GM18907 (cell line): ENCODE measurements at regions not wholly inside any gene's neighbourhood (a gene's known extent, or its start where the extent isn't known, plus 50 kb on each side); places are given as distances from the start of the nearest gene placed in this dataset.
"Not testable (repeated sequence)": the region's sequence is repeated elsewhere in the genome, so short reads cannot be mapped to it uniquely, and the experiment has no call there.

Experiments used
- ATAC-seq: cut with Tn5 transposase; IDR thresholded peaks from one replicate; pipeline ENCODE4 v1.9.1; 2021; ENCODE audit warnings: mild to moderate bottlenecking, moderate library complexity; ENCODE audit not compliant: unreplicated experiment

DNA sequence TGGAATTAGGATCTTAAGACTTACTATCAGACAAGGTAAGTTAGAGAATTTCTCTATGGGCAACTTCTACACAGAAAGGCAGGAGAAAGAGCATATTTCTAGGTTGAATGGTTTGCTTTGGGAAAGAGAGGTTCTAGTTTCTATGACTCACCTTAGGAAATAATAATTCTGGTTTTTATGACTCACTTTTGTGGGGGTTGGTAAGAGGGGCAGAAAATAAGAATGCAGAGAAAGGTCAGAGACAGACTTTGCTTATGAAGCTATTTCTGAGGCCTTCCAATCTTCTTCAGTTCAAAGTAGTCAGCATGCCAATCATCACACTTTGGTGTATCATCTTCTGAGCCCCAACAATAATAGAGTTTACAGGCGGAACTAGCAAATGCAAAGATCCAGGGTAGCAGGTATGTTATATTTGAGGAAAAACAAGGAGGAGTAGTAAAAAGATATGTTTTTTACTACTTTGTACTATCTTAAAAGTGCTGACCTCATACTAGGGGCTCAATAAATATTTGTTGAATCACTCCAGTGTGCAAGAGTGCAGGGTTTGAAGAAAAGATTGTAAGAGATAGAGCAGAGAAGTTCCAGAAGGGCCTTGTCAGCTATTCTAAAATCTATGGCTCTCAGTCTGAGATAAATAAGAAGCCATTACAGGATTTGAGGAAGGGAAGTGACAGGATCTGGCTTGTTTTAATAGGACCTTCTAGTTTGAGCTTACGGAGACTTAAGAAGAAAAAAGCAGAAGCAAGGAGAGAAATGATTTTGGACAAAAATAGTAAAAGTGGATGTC is 56.7 kb upstream of the LRFN5 start:
- no peak for ATAC-seq

DNA sequence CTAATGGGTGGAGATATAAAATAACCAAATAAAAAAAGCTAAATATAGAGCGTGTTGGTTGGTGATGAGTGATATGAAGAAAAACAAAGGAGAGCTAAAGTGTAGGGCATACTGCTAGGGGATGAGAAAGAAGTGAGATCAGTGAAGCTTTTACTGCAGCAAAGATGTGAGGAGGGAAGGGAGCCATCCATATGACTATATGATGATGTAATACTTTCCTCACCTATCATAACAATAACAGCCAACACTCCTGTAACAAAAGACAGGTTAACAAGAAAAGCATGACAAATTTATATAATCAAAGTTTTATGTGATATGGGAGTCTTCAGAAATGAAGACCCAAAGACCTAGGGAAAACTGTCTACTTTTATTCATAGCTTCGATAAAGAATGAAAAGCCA is 57.4 kb upstream of the LRFN5 start:
- ATAC-seq, result no peak

- no peak for ATAC-seq
Measured at GRCh38 chr14:41548666-41549065, 58.0 kb upstream of the LRFN5 start.

DNA sequence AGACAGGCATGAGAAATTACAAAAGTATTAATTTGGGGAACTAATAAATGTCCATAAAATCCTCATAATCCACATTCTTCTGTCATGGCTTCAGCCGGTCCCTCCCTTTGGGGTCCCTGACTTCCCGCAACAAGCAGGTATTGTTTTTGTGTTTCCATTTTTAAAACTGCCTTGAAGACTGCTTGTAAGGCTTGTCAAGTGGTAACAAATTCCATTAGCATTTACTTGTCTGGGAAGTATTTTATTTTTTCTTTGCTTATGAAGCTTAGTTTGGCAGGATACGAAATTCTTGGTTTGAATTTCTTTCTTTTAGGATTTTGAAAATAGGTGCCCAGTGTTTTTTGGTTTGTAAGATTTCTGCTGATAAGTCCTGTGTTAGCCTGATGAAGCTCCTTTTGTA is 65.3 kb upstream of the LRFN5 start:
- no peak for ATAC-seq

DNA sequence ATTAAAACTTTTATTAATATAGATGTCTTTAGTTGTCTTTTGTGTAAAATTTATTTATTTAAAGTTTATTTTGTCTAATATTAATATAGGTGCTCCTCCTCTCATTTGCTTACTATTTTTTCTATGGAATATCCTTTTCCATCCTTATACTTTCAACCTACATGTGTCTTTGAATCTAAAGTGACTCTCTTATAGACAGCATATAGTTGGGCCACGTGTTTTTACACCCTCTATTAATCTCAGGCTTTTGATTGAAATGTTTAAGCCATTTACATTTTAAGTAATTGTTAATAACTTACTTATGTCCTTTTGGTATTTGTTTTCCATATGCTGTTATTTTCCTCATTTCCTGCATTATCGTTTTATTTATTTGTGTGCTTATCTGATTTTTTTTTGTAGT is 74.4 kb upstream of the LRFN5 start:
- ATAC-seq, result no peak

DNA sequence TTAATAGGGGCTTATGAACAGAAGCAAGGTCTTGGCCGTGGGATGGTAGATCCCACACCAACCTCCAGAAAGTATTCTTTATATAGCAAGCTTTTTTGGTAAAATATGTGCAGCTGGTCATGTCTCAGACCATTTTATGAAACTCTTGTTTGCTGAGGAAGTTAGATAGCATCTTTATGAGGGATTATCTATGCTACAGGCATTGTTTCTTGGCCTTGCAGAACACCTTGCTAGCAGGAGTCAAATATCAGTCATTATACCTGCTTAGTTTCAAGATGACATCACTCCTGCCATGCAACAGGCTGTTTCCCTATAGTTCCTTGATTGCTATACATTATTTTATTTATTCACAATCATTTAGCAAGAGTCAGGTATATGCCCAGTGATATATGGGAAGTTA is 84.8 kb upstream of the LRFN5 start:
- ATAC-seq, result no peak

DNA sequence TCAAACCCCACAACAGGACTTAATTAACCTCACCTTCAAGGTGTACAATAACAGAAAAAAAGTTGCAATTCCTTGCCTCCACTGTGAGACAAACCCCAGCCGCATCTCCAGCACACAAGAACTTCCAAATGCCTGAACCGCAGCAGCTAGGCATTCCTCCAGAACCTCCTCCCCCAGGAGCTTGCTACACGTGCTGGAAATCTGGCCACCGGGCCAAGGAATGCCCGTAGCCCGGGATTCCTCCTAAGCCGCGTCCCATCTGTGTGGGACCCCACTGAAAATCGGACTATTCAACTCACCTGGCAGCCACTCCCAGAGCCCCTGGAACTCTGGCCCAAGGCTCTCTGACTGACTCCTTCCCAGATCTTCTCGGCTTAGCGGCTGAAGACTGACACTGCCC is 88.6 kb upstream of the LRFN5 start:
- not testable (repeated sequence) for ATAC-seq

- ATAC-seq, result no peak
Measured at GRCh38 chr14:41506552-41506951, 100.1 kb upstream of the LRFN5 start.

GRCh38 chr14:41505491-41505890 is 101.2 kb upstream of the LRFN5 start:
- ATAC-seq, result no peak

GRCh38 chr14:41498959-41499358 is 107.7 kb upstream of the LRFN5 start:
- no peak for ATAC-seq

GRCh38 chr14:41490323-41490722 is 116.4 kb upstream of the LRFN5 start:
- ATAC-seq, result no peak

- ATAC-seq, result no peak
Measured at GRCh38 chr14:41489315-41489972, 117.2 kb upstream of the LRFN5 start.

DNA sequence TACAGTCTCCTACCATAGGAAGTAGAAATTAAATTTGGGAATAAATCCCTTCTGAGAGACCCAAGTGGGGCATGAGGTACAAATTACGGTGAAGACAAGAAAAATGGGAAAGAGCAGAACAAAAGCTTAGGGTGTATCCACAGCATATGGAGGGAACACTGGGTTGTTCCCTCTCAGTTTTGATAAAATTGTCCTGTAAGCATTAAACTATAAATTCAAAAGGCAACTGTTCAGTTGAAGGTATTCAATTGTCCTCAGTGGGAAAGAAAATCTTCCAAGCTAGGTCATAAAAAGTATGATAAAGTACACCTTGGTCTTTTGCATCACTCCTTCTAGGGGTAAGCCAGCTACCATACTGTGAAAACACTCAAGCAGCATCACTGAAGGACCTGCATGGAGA is 118.3 kb upstream of the LRFN5 start:
- no peak for ATAC-seq

DNA sequence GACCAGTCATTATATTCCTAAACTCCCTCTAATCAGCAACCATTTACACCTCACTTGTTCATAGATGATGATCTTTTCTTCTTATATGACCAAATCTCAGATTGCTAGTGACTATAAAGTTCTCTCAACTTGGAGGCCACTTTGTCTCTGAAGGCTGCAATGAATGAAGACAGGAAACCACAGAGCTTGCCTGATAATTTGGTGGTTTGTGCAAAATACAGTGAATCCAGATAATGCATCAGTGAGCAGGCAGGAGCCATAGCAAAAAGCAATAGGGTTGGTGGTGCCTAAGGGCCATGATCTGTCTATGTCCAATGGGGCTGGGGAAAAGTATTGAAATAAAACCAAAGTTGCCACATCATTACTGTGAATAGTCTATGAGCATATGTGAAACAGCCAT is 123.8 kb upstream of the LRFN5 start:
- ATAC-seq, result no peak

GRCh38 chr14:41476526-41476925 is 130.2 kb upstream of the LRFN5 start:
- no peak for ATAC-seq

DNA sequence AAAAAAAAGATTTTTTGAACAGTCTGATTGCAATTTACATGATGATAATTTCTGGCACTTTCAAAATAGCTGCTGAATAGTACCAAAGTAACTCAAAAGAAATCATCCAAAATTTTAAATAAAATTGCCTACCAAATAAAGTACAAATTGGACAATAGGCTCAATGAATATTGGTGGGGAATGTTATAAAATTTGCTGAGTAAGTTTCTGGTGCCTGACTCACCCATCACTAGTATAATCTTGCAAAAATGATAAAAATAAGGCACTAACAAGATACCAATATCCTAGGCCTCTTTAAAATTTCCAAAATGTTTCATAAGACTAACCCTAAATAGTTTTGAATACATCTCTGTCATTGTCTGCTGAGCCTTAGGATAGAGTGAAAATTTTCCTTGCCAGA is 145.3 kb upstream of the LRFN5 start:
- ATAC-seq, result no peak

- no peak for ATAC-seq
Measured at GRCh38 chr14:41457393-41457792, 149.3 kb upstream of the LRFN5 start.

DNA sequence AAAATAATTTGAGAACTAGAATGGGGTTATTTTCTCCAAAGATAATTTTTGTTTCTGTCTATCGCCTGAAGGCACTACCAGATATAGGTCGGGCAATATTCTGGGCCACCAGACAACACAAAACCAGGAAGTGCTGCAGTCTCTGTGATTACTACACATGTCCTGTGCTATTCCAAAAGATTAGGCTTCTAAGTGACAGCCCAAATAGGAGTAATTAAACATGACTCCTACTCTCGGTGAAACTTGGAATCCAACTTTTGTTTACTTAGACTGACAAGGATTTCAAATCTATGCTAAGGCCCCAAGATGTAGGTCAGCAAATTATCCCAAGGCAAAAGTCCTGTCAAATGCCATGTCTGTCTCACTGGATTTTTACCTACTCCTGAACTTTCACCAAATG is 157.6 kb upstream of the LRFN5 start:
- ATAC-seq, result no peak

GRCh38 chr14:41446008-41446407 is 160.7 kb upstream of the LRFN5 start:
- ATAC-seq, result no peak

- ATAC-seq, result no peak
Measured at GRCh38 chr14:41423503-41423902, 183.2 kb upstream of the LRFN5 start.

DNA sequence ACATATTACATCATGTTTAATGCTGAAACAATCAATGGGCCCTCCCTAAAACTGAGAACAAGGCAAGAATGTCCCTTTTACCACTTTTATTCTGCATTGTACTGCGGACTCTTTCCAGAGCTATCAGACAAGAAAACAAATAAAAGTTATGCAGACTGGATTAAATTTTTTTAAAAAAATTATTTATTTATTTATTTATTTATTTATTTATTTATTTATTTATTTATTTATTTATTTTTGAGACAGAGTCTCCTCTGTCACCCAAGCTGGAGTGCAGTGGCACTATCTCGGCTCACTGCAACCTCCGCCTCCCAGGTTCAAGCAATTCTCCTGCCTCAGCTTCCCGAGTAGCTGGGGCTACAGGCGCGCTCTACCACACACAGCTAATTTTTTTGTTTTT is 185.4 kb upstream of the LRFN5 start:
- not testable (repeated sequence) for ATAC-seq

DNA sequence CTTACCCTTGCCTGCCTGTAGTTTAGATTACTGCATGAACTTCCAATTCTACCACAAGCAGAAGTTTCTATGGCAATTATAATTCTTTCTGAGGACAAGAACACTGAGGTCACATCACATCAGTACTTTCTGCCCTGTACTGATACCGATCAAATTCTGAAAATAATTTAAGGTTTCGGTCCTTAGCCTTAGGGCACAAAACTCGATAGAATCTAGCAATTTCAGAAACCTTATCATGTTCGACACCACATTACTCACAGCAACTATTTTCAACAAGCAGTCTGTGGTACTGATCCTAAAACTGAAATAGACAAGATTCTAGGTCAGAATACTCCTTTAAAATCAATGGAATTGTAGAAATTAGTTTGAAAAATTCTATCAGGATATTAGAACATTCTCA is 187.0 kb upstream of the LRFN5 start:
- no peak for ATAC-seq

- no peak for ATAC-seq
Measured at GRCh38 chr14:41418851-41419250, 187.8 kb upstream of the LRFN5 start.
